ENCODE measurements at regions not wholly inside any gene's neighbourhood (a gene's known extent, or its start where the extent isn't known, plus 50 kb on each side); places are given as distances from the start of the nearest gene placed in this dataset.

- no peaks in the 10 kb centered on the region for H3K9me3 ChIP-seq (replicated peaks; ENCODE audit: control insufficient read depth, low read depth, low read length)
- no peaks in the 10 kb centered on the region for H3K4me1 ChIP-seq (ENCODE audit: control insufficient read depth, insufficient read depth, low read length)
- DNase-seq: no peak
- WGBS (ENCODE audit: insufficient coverage): 79% methylated on average over 2 of the region's 2 CpGs
- H3K4me3 ChIP-seq (ENCODE audit: low read length): no peak overlapping the region
- no peaks in the 10 kb centered on the region for H3K36me3 ChIP-seq (ENCODE audit: control insufficient read depth, insufficient read depth, low read length)
- H3K27me3 ChIP-seq (ENCODE audit: control insufficient read depth, insufficient read depth, low read length): no peaks in the 10 kb centered on the region
- no peak overlapping the region for H3K27ac ChIP-seq (ENCODE audit: low read length)
Observed at GRCh38 chr14:42687421-42687820, 1080.7 kb downstream of the LRFN5 start.

- Histone ChIP-seq H3K36me3 (ENCODE audit: control insufficient read depth, insufficient read depth, low read length) (no peaks in the 10 kb centered on the region), H3K4me3 (ENCODE audit: low read length) (no peak overlapping the region), H3K27me3 (ENCODE audit: control insufficient read depth, insufficient read depth, low read length) (no peaks in the 10 kb centered on the region), H3K4me1 (ENCODE audit: control insufficient read depth, insufficient read depth, low read length) (no peaks in the 10 kb centered on the region), H3K27ac (ENCODE audit: low read length) (no peak overlapping the region), H3K9me3 (replicated peaks; ENCODE audit: control insufficient read depth, low read depth, low read length) (no peaks in the 10 kb centered on the region)
- WGBS (ENCODE audit: insufficient coverage): no CpG with 5 or more reads among the region's 2 CpGs
- DNase-seq: no peak
Observed at GRCh38 chr14:42683707-42684106, 1077.0 kb downstream of the LRFN5 start.

GRCh38 chr14:42676636-42677035 is 1070.0 kb downstream of the LRFN5 start:
- H3K27me3 ChIP-seq (ENCODE audit: control insufficient read depth, insufficient read depth, low read length): no peaks in the 10 kb centered on the region
- H3K4me1 ChIP-seq (ENCODE audit: control insufficient read depth, insufficient read depth, low read length): no peaks in the 10 kb centered on the region
- DNase-seq: no peak
- H3K9me3 ChIP-seq (replicated peaks; ENCODE audit: control insufficient read depth, low read depth, low read length): no peaks in the 10 kb centered on the region
- no CpG with 5 or more reads among the region's 2 CpGs for WGBS (ENCODE audit: insufficient coverage)
- H3K27ac ChIP-seq (ENCODE audit: low read length): no peak overlapping the region
- H3K36me3 ChIP-seq (ENCODE audit: control insufficient read depth, insufficient read depth, low read length): no peaks in the 10 kb centered on the region
- H3K4me3 ChIP-seq (ENCODE audit: low read length): no peak overlapping the region

- Histone ChIP-seq H3K27me3 (ENCODE audit: control insufficient read depth, insufficient read depth, low read length) (no peaks in the 10 kb centered on the region), H3K4me1 (ENCODE audit: control insufficient read depth, insufficient read depth, low read length) (no peaks in the 10 kb centered on the region), H3K27ac (ENCODE audit: low read length) (no peak overlapping the region), H3K36me3 (ENCODE audit: control insufficient read depth, insufficient read depth, low read length) (no peaks in the 10 kb centered on the region), H3K9me3 (replicated peaks; ENCODE audit: control insufficient read depth, low read depth, low read length) (no peaks in the 10 kb centered on the region), H3K4me3 (ENCODE audit: low read length) (no peak overlapping the region)
- no peak for DNase-seq
Observed at GRCh38 chr14:42673963-42674362, 1067.3 kb downstream of the LRFN5 start.

DNA sequence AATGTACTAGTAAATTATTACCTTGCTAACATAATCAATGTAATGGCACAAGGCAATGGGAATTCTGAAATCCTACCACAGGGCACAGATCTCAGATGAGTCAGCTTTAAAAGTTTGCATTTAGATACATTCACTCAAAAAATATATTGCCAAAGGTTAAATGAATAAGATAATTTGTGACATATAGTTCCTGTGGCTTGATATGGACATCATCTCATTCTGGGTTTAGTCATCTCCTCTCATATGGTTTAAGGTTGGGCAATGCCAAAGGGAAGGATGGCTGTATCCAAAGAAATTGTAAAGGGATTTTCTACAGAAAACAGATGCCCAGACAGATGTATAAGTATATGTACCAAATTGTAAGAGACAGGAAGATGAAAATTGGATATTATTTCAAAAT is 1065.0 kb downstream of the LRFN5 start:
- Histone ChIP-seq H3K36me3 (ENCODE audit: control insufficient read depth, insufficient read depth, low read length) (no peaks in the 10 kb centered on the region), H3K27ac (ENCODE audit: low read length) (no peak overlapping the region)

DNA sequence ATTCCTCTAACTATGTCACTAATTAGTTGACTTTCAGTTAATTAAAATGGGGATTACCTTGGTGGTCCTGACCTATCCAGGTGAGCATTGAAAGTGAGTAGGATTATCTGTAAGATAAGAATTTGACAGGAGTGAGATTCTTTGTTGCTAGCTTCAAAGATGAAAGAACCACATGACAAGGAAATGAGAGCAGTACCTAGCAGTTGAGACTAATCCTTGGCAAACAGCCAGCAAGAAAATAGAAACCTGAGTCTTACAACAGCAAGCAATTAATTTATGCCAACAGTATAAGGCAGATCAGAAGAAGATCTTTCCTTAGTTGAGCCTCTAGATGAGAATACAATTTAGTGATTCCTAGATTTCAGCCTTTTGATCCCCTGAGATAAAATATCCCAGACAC is 1058.4 kb downstream of the LRFN5 start:
- no peak overlapping the region for H3K27ac ChIP-seq (ENCODE audit: low read length)
- DNase-seq: peak; percentile 1
- H3K4me1 ChIP-seq (ENCODE audit: control insufficient read depth, insufficient read depth, low read length): no peaks in the 10 kb centered on the region
- H3K36me3 ChIP-seq (ENCODE audit: control insufficient read depth, insufficient read depth, low read length): no peaks in the 10 kb centered on the region
- no peaks in the 10 kb centered on the region for H3K9me3 ChIP-seq (replicated peaks; ENCODE audit: control insufficient read depth, low read depth, low read length)
- no peaks in the 10 kb centered on the region for H3K27me3 ChIP-seq (ENCODE audit: control insufficient read depth, insufficient read depth, low read length)
- no peak overlapping the region for H3K4me3 ChIP-seq (ENCODE audit: low read length)

More for the DNA sequence above, 1065.0 kb downstream of the LRFN5 start:
- DNase-seq: no peak
- no peak overlapping the region for H3K4me3 ChIP-seq (ENCODE audit: low read length)
- no peaks in the 10 kb centered on the region for H3K9me3 ChIP-seq (replicated peaks; ENCODE audit: control insufficient read depth, low read depth, low read length)
- H3K4me1 ChIP-seq (ENCODE audit: control insufficient read depth, insufficient read depth, low read length): no peaks in the 10 kb centered on the region
- no peaks in the 10 kb centered on the region for H3K27me3 ChIP-seq (ENCODE audit: control insufficient read depth, insufficient read depth, low read length)

- H3K9me3 ChIP-seq (replicated peaks; ENCODE audit: control insufficient read depth, low read depth, low read length): no peaks in the 10 kb centered on the region
- WGBS (ENCODE audit: insufficient coverage): no CpG with 5 or more reads among the region's 1 CpG
- no peaks in the 10 kb centered on the region for H3K4me1 ChIP-seq (ENCODE audit: control insufficient read depth, insufficient read depth, low read length)
- no peaks in the 10 kb centered on the region for H3K27me3 ChIP-seq (ENCODE audit: control insufficient read depth, insufficient read depth, low read length)
- no peak overlapping the region for H3K4me3 ChIP-seq (ENCODE audit: low read length)
- DNase-seq: no peak
- no peak overlapping the region for H3K27ac ChIP-seq (ENCODE audit: low read length)
- no peaks in the 10 kb centered on the region for H3K36me3 ChIP-seq (ENCODE audit: control insufficient read depth, insufficient read depth, low read length)
Observed at GRCh38 chr14:42664190-42664589, 1057.5 kb downstream of the LRFN5 start.

DNA sequence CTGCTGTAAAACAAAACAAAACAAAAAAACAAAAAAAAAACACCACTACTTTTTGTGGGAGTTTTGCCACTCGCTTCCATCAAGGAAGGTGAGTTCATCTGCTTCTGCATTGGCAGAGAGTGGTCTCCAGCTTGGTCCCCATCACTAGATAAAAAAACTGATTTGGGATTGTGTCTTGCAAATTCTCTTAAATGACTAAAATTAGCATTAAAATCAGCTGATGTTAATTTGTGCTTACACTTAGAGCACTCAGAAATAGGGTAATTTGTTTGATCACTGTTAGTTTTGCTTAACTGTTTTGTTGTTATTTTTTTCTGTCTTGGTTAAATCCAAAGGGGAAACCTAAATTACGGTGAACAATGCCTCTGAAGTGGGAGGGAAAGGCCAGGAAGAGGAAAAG is 1048.0 kb downstream of the LRFN5 start:
- no peaks in the 10 kb centered on the region for H3K4me1 ChIP-seq (ENCODE audit: control insufficient read depth, insufficient read depth, low read length)
- H3K27me3 ChIP-seq (ENCODE audit: control insufficient read depth, insufficient read depth, low read length): no peaks in the 10 kb centered on the region
- WGBS (ENCODE audit: insufficient coverage): no CpG with 5 or more reads among the region's 2 CpGs
- H3K36me3 ChIP-seq (ENCODE audit: control insufficient read depth, insufficient read depth, low read length): no peaks in the 10 kb centered on the region
- no peak for DNase-seq
- no peaks in the 10 kb centered on the region for H3K9me3 ChIP-seq (replicated peaks; ENCODE audit: control insufficient read depth, low read depth, low read length)
- H3K27ac ChIP-seq (ENCODE audit: low read length): no peak overlapping the region
- no peak overlapping the region for H3K4me3 ChIP-seq (ENCODE audit: low read length)

DNA sequence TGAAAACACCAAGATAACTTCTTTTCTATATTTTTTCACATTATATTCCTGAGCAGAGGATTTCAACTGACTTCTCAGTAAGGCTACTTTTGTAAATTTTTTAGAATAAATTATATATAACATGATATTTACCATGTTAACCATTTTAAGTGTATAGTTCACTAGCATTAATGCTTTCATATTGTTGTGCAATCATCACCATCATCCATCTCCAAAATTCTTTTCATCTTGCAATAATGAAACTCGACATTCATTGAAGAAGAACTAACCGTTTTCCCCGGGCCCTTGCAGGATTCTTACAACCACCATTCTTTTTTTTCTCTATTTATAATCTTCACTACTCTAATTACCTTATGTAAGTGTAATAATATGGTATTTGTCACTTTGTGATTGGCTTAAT is 1036.1 kb downstream of the LRFN5 start:
- no CpG with 5 or more reads among the region's 3 CpGs for WGBS (ENCODE audit: insufficient coverage)
- Histone ChIP-seq H3K27me3 (ENCODE audit: control insufficient read depth, insufficient read depth, low read length) (no peaks in the 10 kb centered on the region), H3K9me3 (replicated peaks; ENCODE audit: control insufficient read depth, low read depth, low read length) (no peaks in the 10 kb centered on the region), H3K4me3 (ENCODE audit: low read length) (no peak overlapping the region), H3K27ac (ENCODE audit: low read length) (no peak overlapping the region), H3K36me3 (ENCODE audit: control insufficient read depth, insufficient read depth, low read length) (no peaks in the 10 kb centered on the region), H3K4me1 (ENCODE audit: control insufficient read depth, insufficient read depth, low read length) (no peaks in the 10 kb centered on the region)
- DNase-seq: no peak

DNA sequence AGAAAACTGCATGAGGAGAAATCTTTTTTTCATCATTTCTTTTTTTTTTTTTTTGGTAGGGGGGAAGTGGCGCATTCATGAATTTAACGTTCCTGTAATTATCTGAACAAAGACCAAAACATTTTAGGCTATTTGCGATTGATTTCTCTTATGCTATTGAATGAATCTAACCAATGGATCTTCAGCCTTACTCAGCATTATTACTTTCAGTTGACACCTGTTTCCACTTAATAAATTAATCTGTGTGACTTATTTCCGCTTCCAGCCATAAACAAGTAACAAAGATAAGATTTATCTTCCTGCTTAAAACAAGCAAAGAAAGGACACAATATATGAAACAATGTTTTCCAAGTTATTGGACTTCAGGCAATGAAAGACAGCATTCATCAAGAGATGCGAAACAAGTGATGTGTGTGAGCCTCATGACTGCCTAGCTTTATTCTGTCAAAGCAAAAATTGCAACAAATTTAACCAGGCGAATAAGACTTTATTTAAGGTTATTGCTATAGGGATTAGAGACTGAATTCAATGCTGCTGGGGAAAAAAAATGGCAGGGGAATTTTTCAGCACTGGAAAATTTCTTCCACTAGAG is 1026.9 kb downstream of the LRFN5 start:
- H3K27me3 ChIP-seq (ENCODE audit: control insufficient read depth, insufficient read depth, low read length): no peaks in the 10 kb centered on the region
- no CpG with 5 or more reads among the region's 6 CpGs for WGBS (ENCODE audit: insufficient coverage)
- no peaks in the 10 kb centered on the region for H3K36me3 ChIP-seq (ENCODE audit: control insufficient read depth, insufficient read depth, low read length)
- no peak overlapping the region for H3K4me3 ChIP-seq (ENCODE audit: low read length)
- no peak overlapping the region for H3K27ac ChIP-seq (ENCODE audit: low read length)
- H3K9me3 ChIP-seq (replicated peaks; ENCODE audit: control insufficient read depth, low read depth, low read length): no peaks in the 10 kb centered on the region
- no peak for DNase-seq
- no peaks in the 10 kb centered on the region for H3K4me1 ChIP-seq (ENCODE audit: control insufficient read depth, insufficient read depth, low read length)

- no CpG with 5 or more reads among the region's 1 CpG for WGBS (ENCODE audit: insufficient coverage)
- Histone ChIP-seq H3K9me3 (replicated peaks; ENCODE audit: control insufficient read depth, low read depth, low read length) (no peaks in the 10 kb centered on the region), H3K27me3 (ENCODE audit: control insufficient read depth, insufficient read depth, low read length) (no peaks in the 10 kb centered on the region), H3K36me3 (ENCODE audit: control insufficient read depth, insufficient read depth, low read length) (no peaks in the 10 kb centered on the region), H3K27ac (ENCODE audit: low read length) (no peak overlapping the region), H3K4me3 (ENCODE audit: low read length) (no peak overlapping the region), H3K4me1 (ENCODE audit: control insufficient read depth, insufficient read depth, low read length) (no peaks in the 10 kb centered on the region)
- no peak for DNase-seq
Observed at GRCh38 chr14:42629553-42629952, 1022.9 kb downstream of the LRFN5 start.
